Stomach (tissue), 8 donors: ENCODE measurements at regions not wholly inside any gene's neighbourhood (a gene's known extent, or its start where the extent isn't known, plus 50 kb on each side); places are given as distances from the start of the nearest gene placed in this dataset.
A peak's percentile ranks its signal among the peaks of the same experiment; 100 is the strongest.
"Not testable (repeated sequence)": the region's sequence is repeated elsewhere in the genome, so short reads cannot be mapped to it uniquely, and the experiment has no call there.

Experiments
- DNase-seq, 2 donors: peaks; one replicate each; pipeline versions ENCODE4 v3.0.0 to v3.0.0-alpha.2; 2013 to 2019
- H3K27ac ChIP-seq, 5 donors: fragments of 200-600 bp in 4 of 5; sonication (generic) in 4 of 5; one replicate each; pipeline ENCODE4 v1.5.1; 2013 to 2019; ENCODE audit warnings: mild to moderate bottlenecking in 1 of 5, moderate library complexity in 1 of 5
- H3K27me3 ChIP-seq, 3 donors: fragments of 200-600 bp; sonication (generic); one replicate each; pipeline ENCODE4 v1.5.1; 2017 to 2019; ENCODE audit warnings: mixed run types in 1 of 3
- H3K36me3 ChIP-seq, 4 donors: fragments of 200-600 bp; sonication (generic); 1 replicate in 3 of 4; 2 replicates in 1 of 4; pipeline ENCODE4 v1.5.1; 2016 to 2019
- H3K4me1 ChIP-seq, 4 donors: fragments of 200-600 bp; sonication (generic); one replicate each; pipeline ENCODE4 v1.5.1; 2016 to 2019
- H3K4me3 ChIP-seq, 4 donors: fragments of 200-600 bp; sonication (generic) in 3 of 4; one replicate each; pipeline ENCODE4 v1.5.1; 2016 to 2019; ENCODE audit warnings: mild to moderate bottlenecking in 1 of 4
- H3K9me3 ChIP-seq, 4 donors: fragments of 200-600 bp; sonication (generic); one replicate each; pipeline ENCODE4 v1.5.1; 2016 to 2019
- EP300 ChIP-seq: sonication (generic); formaldehyde crosslinking; IDR thresholded peaks from one replicate; pipeline ENCODE4 v1.6.1; 2017; ENCODE audit warnings: antibody characterized with exemption
- POLR2A ChIP-seq, 4 donors: fragments of 450-650 bp; IDR thresholded peaks; one replicate each; pipeline ENCODE4 v1.6.1; 2016; ENCODE audit warnings: antibody characterized with exemption in 4 of 4, control low read depth in 2 of 4, mild to moderate bottlenecking in 1 of 4, moderate library complexity in 1 of 4
- POLR2AphosphoS5 ChIP-seq, 3 donors: sonication (generic); formaldehyde crosslinking; IDR thresholded peaks; one replicate each; pipeline ENCODE4 v1.6.1; 2016; ENCODE audit warnings: antibody characterized with exemption in 3 of 3
- WGBS, 5 donors: extraction: QIAGEN DNeasy Blood & Tissue Kit in 3 of 5; methylation state at CpG; one replicate each; pipeline versions ENCODE4 v1.1.5 to v1.1.7; 2013 to 2018; 5-methylcytosine and 5-hydroxymethylcytosine counted together
- intact Hi-C: fragments of 100-400 bp; cut with DNase I; formaldehyde crosslinking; loops from one replicate; pipeline ENCODE4 v1.15.1; 2023; ENCODE audit warnings: low total_unique reads
- TF ChIP-seq, protein P1 (sequence below), 7 experiments: fragments of 450-650 bp in 4 of 7; fragments of 200-600 bp in 3 of 7; sonication (generic) in 3 of 7; IDR thresholded peaks; one replicate each; pipeline ENCODE4 v1.5.1; 2016 to 2019; ENCODE audit warnings: antibody characterized with exemption in 7 of 7, control low read depth in 2 of 7, mild to moderate bottlenecking in 1 of 7
- donor health status: healthy with polysubstance abuse.
- donor health status: Bipolar disorder and iron deficiency.
- donor health status: healthy.

DNA sequence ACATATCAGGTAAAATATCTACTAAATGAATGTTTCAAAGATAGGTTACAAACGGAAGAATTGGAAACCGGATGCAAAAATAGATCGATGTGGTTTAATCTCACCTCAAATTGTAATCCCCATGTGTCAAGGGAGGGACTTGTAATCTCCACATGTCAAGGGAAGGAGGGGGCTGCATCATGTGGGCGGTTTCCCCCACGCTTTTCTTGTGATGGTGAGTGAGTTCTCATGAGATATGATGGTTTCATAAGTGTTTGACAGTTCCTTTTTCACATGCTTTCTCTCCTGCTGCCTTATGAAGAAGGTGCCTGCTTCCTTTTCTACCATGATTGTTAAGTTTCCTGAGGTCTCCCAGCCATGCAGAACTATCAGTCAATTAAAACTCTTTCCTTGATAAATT, 408.7 kb upstream of the TMPRSS15 start:
- H3K4me1 ChIP-seq = peaks cover 0 to 6% (median 2%) of the 10 kb centered on the region in 4 donors
- H3K27me3 ChIP-seq = no peaks in the 10 kb centered on the region
- TF ChIP-seq POLR2AphosphoS5 (IDR thresholded peaks at IDR 0.05) (no peak), POLR2A (IDR thresholded peaks at IDR 0.05) (no peak), EP300 (no peak)
- TF ChIP-seq, protein P1, sequence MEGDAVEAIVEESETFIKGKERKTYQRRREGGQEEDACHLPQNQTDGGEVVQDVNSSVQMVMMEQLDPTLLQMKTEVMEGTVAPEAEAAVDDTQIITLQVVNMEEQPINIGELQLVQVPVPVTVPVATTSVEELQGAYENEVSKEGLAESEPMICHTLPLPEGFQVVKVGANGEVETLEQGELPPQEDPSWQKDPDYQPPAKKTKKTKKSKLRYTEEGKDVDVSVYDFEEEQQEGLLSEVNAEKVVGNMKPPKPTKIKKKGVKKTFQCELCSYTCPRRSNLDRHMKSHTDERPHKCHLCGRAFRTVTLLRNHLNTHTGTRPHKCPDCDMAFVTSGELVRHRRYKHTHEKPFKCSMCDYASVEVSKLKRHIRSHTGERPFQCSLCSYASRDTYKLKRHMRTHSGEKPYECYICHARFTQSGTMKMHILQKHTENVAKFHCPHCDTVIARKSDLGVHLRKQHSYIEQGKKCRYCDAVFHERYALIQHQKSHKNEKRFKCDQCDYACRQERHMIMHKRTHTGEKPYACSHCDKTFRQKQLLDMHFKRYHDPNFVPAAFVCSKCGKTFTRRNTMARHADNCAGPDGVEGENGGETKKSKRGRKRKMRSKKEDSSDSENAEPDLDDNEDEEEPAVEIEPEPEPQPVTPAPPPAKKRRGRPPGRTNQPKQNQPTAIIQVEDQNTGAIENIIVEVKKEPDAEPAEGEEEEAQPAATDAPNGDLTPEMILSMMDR (IDR thresholded peaks at IDR 0.05) = no peak
- 84 to 93% (median 87%) methylated on average over 5 of the region's 5 CpGs for WGBS, 5 donors
- DNase-seq = no peak
- intact Hi-C loops = no loop called here
- no peaks in the 10 kb centered on the region for H3K36me3 ChIP-seq
- no peak overlapping the region for H3K27ac ChIP-seq
- peaks cover 0 to 7% (median 0%) of the 10 kb centered on the region in 4 donors for H3K9me3 ChIP-seq
- no peak overlapping the region for H3K4me3 ChIP-seq

DNA sequence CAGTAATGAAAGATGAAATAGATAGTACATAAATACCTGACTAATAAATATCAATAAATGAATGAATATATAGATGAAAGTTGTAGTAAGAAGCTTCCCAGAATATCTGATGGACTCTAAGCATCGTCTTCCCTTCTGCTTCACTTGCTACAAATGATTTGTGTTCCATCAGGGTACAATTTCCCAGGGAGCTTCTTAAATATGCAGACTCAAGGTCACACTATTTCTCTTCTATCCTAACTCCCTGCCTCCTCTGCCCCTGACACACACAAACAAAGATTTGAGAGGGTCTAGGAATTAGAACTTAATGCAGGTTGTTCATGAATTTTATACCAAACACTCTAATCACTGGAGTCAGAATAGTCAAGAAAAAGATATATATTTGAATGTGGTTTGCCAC, 415.9 kb upstream of the TMPRSS15 start:
- no peaks in the 10 kb centered on the region for H3K36me3 ChIP-seq
- H3K4me3 ChIP-seq = no peak overlapping the region
- intact Hi-C loops = no loop called here
- WGBS, 5 donors = 74 to 93% (median 83%) methylated on average over 1 of the region's 1 CpG
- no peak for DNase-seq
- no peaks in the 10 kb centered on the region for H3K27me3 ChIP-seq
- peaks cover 0 to under 1% (median 0%) of the 10 kb centered on the region in 4 donors for H3K4me1 ChIP-seq
- TF ChIP-seq POLR2AphosphoS5 (IDR thresholded peaks at IDR 0.05) (no peak), POLR2A (IDR thresholded peaks at IDR 0.05) (no peak), EP300 (no peak)
- TF ChIP-seq, protein P1 (IDR thresholded peaks at IDR 0.05) = no peak
- H3K27ac ChIP-seq = no peak overlapping the region
- peaks cover 0 to 15% (median 5%) of the 10 kb centered on the region in 4 donors for H3K9me3 ChIP-seq

GRCh38 chr21:18826562-18826961, 423.0 kb upstream of the TMPRSS15 start:
- intact Hi-C loops = no loop called here
- Histone ChIP-seq H3K4me3 (no peak overlapping the region), H3K4me1 (no peaks in the 10 kb centered on the region), H3K27me3 (no peaks in the 10 kb centered on the region), H3K9me3 (peaks cover 0 to 8% (median 5%) of the 10 kb centered on the region in 4 donors), H3K27ac (no peak overlapping the region), H3K36me3 (no peaks in the 10 kb centered on the region)
- DNase-seq = no peak
- no peak for TF ChIP-seq POLR2AphosphoS5 (IDR thresholded peaks at IDR 0.05)
- no peak for TF ChIP-seq POLR2A (IDR thresholded peaks at IDR 0.05)
- WGBS, 5 donors = 66 to 77% (median 71%) methylated on average over 4 of the region's 4 CpGs

- intact Hi-C loops = no loop called here
- TF ChIP-seq EP300 = no peak
- TF ChIP-seq POLR2A (IDR thresholded peaks at IDR 0.05) = no peak
- TF ChIP-seq, protein P1 (IDR thresholded peaks at IDR 0.05) = no peak
- no peak for TF ChIP-seq POLR2AphosphoS5 (IDR thresholded peaks at IDR 0.05)
- no peak for DNase-seq
- no peak overlapping the region for H3K4me3 ChIP-seq
- no peaks in the 10 kb centered on the region for H3K27me3 ChIP-seq
- no peaks in the 10 kb centered on the region for H3K9me3 ChIP-seq
- no peaks in the 10 kb centered on the region for H3K4me1 ChIP-seq
- no peaks in the 10 kb centered on the region for H3K36me3 ChIP-seq
- no peak overlapping the region for H3K27ac ChIP-seq
- WGBS, 5 donors = 31 to 52% (median 37%) methylated on average over 2 of the region's 2 CpGs
Observed at GRCh38 chr21:18831942-18832676, 428.5 kb upstream of the TMPRSS15 start.

- Histone ChIP-seq H3K27me3 (no peaks in the 10 kb centered on the region), H3K4me1 (no peaks in the 10 kb centered on the region), H3K9me3 (no peaks in the 10 kb centered on the region), H3K27ac (no peak overlapping the region), H3K36me3 (no peaks in the 10 kb centered on the region), H3K4me3 (no peak overlapping the region)
- peak in 1 of 2 donors; percentile 41 for DNase-seq
- 40 to 60% (median 48%) methylated on average over 2 of the region's 2 CpGs for WGBS, 5 donors
- intact Hi-C loops = no loop called here
- TF ChIP-seq POLR2AphosphoS5 (IDR thresholded peaks at IDR 0.05) (no peak), POLR2A (IDR thresholded peaks at IDR 0.05) (no peak), EP300 (no peak)
- TF ChIP-seq, protein P1 (IDR thresholded peaks at IDR 0.05) = no peak
Observed at GRCh38 chr21:18832950-18833349, 429.4 kb upstream of the TMPRSS15 start.

DNA sequence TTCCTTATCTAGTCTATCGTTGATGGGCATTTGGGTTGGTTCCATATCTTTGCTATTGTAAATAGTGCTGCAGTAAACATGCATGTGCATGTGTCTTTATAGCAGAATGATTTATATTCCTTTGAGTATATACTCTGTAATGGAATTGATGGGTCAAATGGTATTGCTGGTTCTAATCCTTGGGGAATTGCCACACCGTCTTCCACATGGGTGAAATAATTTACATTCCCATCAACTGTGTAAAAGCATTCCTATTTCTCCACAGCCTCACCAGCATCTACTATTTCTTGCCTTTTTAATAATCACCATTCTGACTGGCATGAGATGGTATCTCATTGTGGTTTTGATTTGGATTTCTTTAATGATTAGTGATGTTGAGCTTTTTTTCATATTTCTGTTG, 430.5 kb upstream of the TMPRSS15 start:
- DNase-seq, intact Hi-C loops, H3K4me3 ChIP-seq, H3K9me3 ChIP-seq, H3K27ac ChIP-seq, H3K36me3 ChIP-seq, H3K4me1 ChIP-seq, H3K27me3 ChIP-seq: not testable (repeated sequence)
- 46 to 77% (median 61%) methylated on average over 2 of the region's 2 CpGs for WGBS, 5 donors
